Gastrocnemius medialis (tissue), 4 donors: ENCODE measurements at regions not wholly inside any gene's neighbourhood (a gene's known extent, or its start where the extent isn't known, plus 50 kb on each side); places are given as distances from the start of the nearest gene placed in this dataset.

ENCODE experiments used
- ATAC-seq, 2 donors: fragments of 150-250 bp; one replicate each; pipeline ENCODE4 v1.9.1; 2016
- DNase-seq, 2 donors: peaks; one replicate each; pipeline ENCODE4 v3.0.0-alpha.2; 2019
- H3K27ac ChIP-seq, 4 donors: fragments of 200-600 bp; sonication (generic); 1 replicate in 1 of 4; 2 replicates in 3 of 4; pipeline ENCODE4 v1.5.1; 2016 to 2018; ENCODE audit warnings: mild to moderate bottlenecking in 2 of 4, moderate library complexity in 1 of 4
- H3K27me3 ChIP-seq, 3 donors: fragments of 200-600 bp; sonication (generic) in 2 of 3; 1 replicate in 1 of 3; 2 replicates in 2 of 3; pipeline versions ENCODE4 v1.5.1 to v1.6.0; 2016 to 2019; ENCODE audit warnings: mild to moderate bottlenecking in 1 of 3, moderate library complexity in 1 of 3
- H3K36me3 ChIP-seq, 2 donors: fragments of 200-600 bp; sonication (generic) in 1 of 2; one replicate each; pipeline ENCODE4 v1.5.1; 2017 to 2018
- H3K4me1 ChIP-seq, 2 donors: fragments of 200-600 bp; sonication (generic) in 1 of 2; one replicate each; pipeline ENCODE4 v1.5.1; 2016 to 2017; ENCODE audit warnings: mild to moderate bottlenecking in 2 of 2
- H3K4me3 ChIP-seq, 4 donors: fragments of 200-600 bp; sonication (generic) in 3 of 4; 1 replicate in 1 of 4; 2 replicates in 3 of 4; pipeline ENCODE4 v1.5.1; 2016 to 2019; ENCODE audit warnings: mild to moderate bottlenecking in 2 of 4
- H3K9me3 ChIP-seq, 3 donors: fragments of 200-600 bp; sonication (generic) in 2 of 3; 1 replicate in 1 of 3; 2 replicates in 2 of 3; pipeline ENCODE4 v1.5.1; 2016 to 2019
- CTCF ChIP-seq, 5 experiments: fragments of 450-650 bp in 3 of 5; fragments of 200-600 bp in 2 of 5; sonication (generic) in 2 of 5; IDR thresholded peaks in 4 of 5; conservative IDR thresholded peaks in 1 of 5; 1 replicate in 4 of 5; 2 replicates in 1 of 5; pipeline ENCODE4 v1.5.1; 2016 to 2019; ENCODE audit warnings: antibody characterized with exemption in 5 of 5, mild to moderate bottlenecking in 3 of 5, moderate library complexity in 3 of 5
- POLR2A ChIP-seq, 2 donors: fragments of 450-650 bp; IDR thresholded peaks; one replicate each; pipeline ENCODE4 v1.6.1; 2017; ENCODE audit warnings: antibody characterized with exemption in 2 of 2, mild to moderate bottlenecking in 2 of 2, moderate library complexity in 2 of 2
- in situ Hi-C, 4 donors: fragments of 200-750 bp; cut with MboI; loops; one replicate each; pipeline versions ENCODE4 v1.15.0 to v1.8.0; 2017; ENCODE audit warnings: low sequenced_read_pairs in 4 of 4
- intact Hi-C: fragments of 100-400 bp; cut with DNase I; formaldehyde crosslinking; loops from one replicate; pipeline ENCODE4 v1.15.1; 2023; ENCODE audit warnings: low total_unique reads

- in situ Hi-C loops = no loop called here
- no peak for ATAC-seq
- no peak overlapping the region for H3K4me3 ChIP-seq
- no peak overlapping the region for H3K27ac ChIP-seq
- H3K36me3 ChIP-seq = no peaks in the 10 kb centered on the region
- DNase-seq = no peak
- H3K27me3 ChIP-seq = no peaks in the 10 kb centered on the region
- intact Hi-C loops = no loop called here
- no peaks in the 10 kb centered on the region for H3K9me3 ChIP-seq
- no peaks in the 10 kb centered on the region for H3K4me1 ChIP-seq
- TF ChIP-seq POLR2A (IDR thresholded peaks at IDR 0.05) (no peak), CTCF (IDR thresholded peaks at IDR 0.05 in 4 of 5, conservative IDR thresholded peaks at IDR 0.05 in 1 of 5) (no peak)
These were observed 546.5 kb upstream of the SMIM31 start for GRCh38 chr4:164207460-164207859.

- H3K27me3 ChIP-seq = no peaks in the 10 kb centered on the region
- intact Hi-C loops (no loop called here), in situ Hi-C loops (no loop called here)
- H3K4me3 ChIP-seq = no peak overlapping the region
- no peak for DNase-seq
- H3K9me3 ChIP-seq = no peaks in the 10 kb centered on the region
- no peaks in the 10 kb centered on the region for H3K4me1 ChIP-seq
- H3K36me3 ChIP-seq = no peaks in the 10 kb centered on the region
- TF ChIP-seq CTCF (IDR thresholded peaks at IDR 0.05 in 4 of 5, conservative IDR thresholded peaks at IDR 0.05 in 1 of 5) (no peak), POLR2A (IDR thresholded peaks at IDR 0.05) (no peak)
- no peak overlapping the region for H3K27ac ChIP-seq
- ATAC-seq = no peak
These were observed 543.6 kb upstream of the SMIM31 start for GRCh38 chr4:164210377-164210776.

- no peaks in the 10 kb centered on the region for H3K9me3 ChIP-seq
- TF ChIP-seq CTCF (IDR thresholded peaks at IDR 0.05 in 4 of 5, conservative IDR thresholded peaks at IDR 0.05 in 1 of 5) (no peak), POLR2A (IDR thresholded peaks at IDR 0.05) (no peak)
- ATAC-seq = no peak
- intact Hi-C loops = no loop called here
- no peak overlapping the region for H3K27ac ChIP-seq
- no peaks in the 10 kb centered on the region for H3K4me1 ChIP-seq
- no peak overlapping the region for H3K4me3 ChIP-seq
- in situ Hi-C loops = no loop called here
- H3K36me3 ChIP-seq = no peaks in the 10 kb centered on the region
- no peak for DNase-seq
- no peaks in the 10 kb centered on the region for H3K27me3 ChIP-seq
These were observed 541.8 kb upstream of the SMIM31 start for GRCh38 chr4:164212134-164212533.

GRCh38 chr4:164212714-164213113 is 541.2 kb upstream of the SMIM31 start:
- TF ChIP-seq POLR2A (IDR thresholded peaks at IDR 0.05) = no peak
- TF ChIP-seq CTCF (IDR thresholded peaks at IDR 0.05 in 4 of 5, conservative IDR thresholded peaks at IDR 0.05 in 1 of 5) = no peak
- no peak overlapping the region for H3K4me3 ChIP-seq
- DNase-seq = no peak
- no peak overlapping the region for H3K27ac ChIP-seq
- no peaks in the 10 kb centered on the region for H3K4me1 ChIP-seq
- in situ Hi-C loops = no loop called here
- H3K27me3 ChIP-seq = no peaks in the 10 kb centered on the region
- ATAC-seq = no peak
- intact Hi-C loops = no loop called here
- no peaks in the 10 kb centered on the region for H3K36me3 ChIP-seq
- no peaks in the 10 kb centered on the region for H3K9me3 ChIP-seq

- no peak for TF ChIP-seq POLR2A (IDR thresholded peaks at IDR 0.05)
- no peak for TF ChIP-seq CTCF (IDR thresholded peaks at IDR 0.05 in 4 of 5, conservative IDR thresholded peaks at IDR 0.05 in 1 of 5)
- no peak for ATAC-seq
- in situ Hi-C loops = no loop called here
- H3K27me3 ChIP-seq = no peaks in the 10 kb centered on the region
- no peak for DNase-seq
- intact Hi-C loops = no loop called here
- no peaks in the 10 kb centered on the region for H3K4me1 ChIP-seq
- H3K36me3 ChIP-seq = no peaks in the 10 kb centered on the region
- H3K9me3 ChIP-seq = no peaks in the 10 kb centered on the region
- no peak overlapping the region for H3K4me3 ChIP-seq
- H3K27ac ChIP-seq = no peak overlapping the region
These were observed 538.7 kb upstream of the SMIM31 start for GRCh38 chr4:164215113-164215741.
